ENCODE measurements at regions not wholly inside any gene's neighbourhood (a gene's known extent, or its start where the extent isn't known, plus 50 kb on each side); places are given as distances from the start of the nearest gene placed in this dataset.

DNA sequence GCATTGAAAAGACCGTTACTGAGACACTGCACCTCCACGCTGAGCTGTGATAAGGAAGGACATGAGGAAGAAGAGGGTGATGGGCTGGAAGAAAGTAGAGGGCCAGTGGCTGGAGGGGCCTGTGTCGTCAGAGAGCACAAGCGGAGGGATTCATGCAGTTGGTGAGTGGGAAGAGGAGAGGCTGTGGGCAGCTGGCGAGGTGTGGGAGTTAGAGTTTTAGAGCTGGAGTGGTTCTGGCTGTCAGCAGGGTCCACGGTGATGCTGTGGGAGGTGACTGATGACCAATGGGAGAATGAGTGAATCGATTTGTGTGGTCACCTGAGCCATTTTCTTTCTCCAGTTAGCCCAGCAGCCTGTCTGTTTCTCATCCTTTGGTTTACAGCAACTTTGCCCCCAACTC is 66.2 kb upstream of the SLC2A1 start (continued):
- TF ChIP-seq, protein P1, sequence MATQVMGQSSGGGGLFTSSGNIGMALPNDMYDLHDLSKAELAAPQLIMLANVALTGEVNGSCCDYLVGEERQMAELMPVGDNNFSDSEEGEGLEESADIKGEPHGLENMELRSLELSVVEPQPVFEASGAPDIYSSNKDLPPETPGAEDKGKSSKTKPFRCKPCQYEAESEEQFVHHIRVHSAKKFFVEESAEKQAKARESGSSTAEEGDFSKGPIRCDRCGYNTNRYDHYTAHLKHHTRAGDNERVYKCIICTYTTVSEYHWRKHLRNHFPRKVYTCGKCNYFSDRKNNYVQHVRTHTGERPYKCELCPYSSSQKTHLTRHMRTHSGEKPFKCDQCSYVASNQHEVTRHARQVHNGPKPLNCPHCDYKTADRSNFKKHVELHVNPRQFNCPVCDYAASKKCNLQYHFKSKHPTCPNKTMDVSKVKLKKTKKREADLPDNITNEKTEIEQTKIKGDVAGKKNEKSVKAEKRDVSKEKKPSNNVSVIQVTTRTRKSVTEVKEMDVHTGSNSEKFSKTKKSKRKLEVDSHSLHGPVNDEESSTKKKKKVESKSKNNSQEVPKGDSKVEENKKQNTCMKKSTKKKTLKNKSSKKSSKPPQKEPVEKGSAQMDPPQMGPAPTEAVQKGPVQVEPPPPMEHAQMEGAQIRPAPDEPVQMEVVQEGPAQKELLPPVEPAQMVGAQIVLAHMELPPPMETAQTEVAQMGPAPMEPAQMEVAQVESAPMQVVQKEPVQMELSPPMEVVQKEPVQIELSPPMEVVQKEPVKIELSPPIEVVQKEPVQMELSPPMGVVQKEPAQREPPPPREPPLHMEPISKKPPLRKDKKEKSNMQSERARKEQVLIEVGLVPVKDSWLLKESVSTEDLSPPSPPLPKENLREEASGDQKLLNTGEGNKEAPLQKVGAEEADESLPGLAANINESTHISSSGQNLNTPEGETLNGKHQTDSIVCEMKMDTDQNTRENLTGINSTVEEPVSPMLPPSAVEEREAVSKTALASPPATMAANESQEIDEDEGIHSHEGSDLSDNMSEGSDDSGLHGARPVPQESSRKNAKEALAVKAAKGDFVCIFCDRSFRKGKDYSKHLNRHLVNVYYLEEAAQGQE (IDR thresholded peaks at IDR 0.05; ENCODE audit: unreplicated experiment) = no peak
- TF ChIP-seq STAT1 (IDR thresholded peaks at IDR 0.05; ENCODE audit: unreplicated experiment) (no peak), CREB1 (CRISPR knock-in tag; IDR thresholded peaks at IDR 0.05; ENCODE audit: low read depth) (no peak)
- TF ChIP-seq, protein P2, sequence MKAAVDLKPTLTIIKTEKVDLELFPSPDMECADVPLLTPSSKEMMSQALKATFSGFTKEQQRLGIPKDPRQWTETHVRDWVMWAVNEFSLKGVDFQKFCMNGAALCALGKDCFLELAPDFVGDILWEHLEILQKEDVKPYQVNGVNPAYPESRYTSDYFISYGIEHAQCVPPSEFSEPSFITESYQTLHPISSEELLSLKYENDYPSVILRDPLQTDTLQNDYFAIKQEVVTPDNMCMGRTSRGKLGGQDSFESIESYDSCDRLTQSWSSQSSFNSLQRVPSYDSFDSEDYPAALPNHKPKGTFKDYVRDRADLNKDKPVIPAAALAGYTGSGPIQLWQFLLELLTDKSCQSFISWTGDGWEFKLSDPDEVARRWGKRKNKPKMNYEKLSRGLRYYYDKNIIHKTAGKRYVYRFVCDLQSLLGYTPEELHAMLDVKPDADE (IDR thresholded peaks at IDR 0.05) = no peak

DNA sequence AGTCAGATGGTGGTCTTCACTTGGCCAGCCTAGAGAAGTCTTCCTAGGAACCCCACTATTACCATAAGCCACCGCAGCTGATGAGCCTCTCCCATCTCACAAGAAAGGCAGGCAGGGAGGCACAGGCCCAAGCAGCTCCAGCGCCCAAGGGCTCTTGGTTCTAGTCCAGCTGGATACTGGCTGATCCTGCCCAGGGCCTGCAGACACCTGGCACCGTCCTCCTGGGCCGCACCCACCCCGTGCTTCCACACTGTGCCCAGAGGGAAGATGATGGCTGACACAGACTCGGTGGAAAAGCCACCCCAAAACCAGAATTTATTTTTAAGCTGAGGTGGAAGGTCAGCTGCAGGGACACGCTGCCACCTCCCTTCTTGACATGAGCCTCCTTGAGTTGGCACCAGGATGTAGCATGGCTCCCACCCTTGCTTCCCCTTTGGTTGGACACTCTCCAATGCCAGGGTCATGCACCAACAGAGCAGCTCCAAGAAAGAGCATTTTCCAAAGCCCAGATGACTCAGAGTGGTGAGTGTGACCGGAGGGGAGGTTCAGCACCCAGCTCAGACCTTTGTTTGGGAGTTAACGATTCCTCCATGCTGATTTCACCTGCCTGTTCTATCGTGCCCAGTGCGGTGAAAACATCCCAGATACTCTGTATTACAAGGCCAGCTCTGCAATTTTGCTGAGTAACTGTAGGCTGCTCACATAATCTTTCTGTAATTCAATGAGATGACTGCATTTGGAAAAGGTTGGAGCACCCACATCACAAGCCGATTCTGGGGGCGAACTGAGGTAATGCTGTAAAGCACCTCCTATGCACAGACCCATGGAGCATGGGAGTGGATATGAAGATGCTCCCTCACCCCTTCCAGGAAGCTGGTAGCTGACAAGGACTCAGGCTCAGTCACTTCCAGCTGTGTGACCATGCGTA is 63.1 kb upstream of the SLC2A1 start:
- ATAC-seq (no peak), DNase-seq (ENCODE audit: low spot score) (no peak)
- Histone ChIP-seq H3K4me2 (no peak overlapping the region), H3K36me3 (ENCODE audit: insufficient read depth) (no peaks in the 10 kb centered on the region), H3K79me2 (replicated peaks; ENCODE audit: insufficient read depth) (no peaks in the 10 kb centered on the region), H3K27me3 (ENCODE audit: insufficient read depth) (no peaks in the 10 kb centered on the region), H3F3A (replicated peaks; ENCODE audit: low read depth) (no peaks in the 10 kb centered on the region), H3K4me1 (ENCODE audit: insufficient read depth) (no peaks in the 10 kb centered on the region), H2AFZ (no peak overlapping the region), H4K20me1 (replicated peaks; ENCODE audit: insufficient read depth) (no peaks in the 10 kb centered on the region), H3K9me2 (ENCODE audit: insufficient read depth) (peaks cover 7% of the 10 kb centered on the region; the same call in 1 of the 2 replicates), H3K27ac (ENCODE audit: low read depth) (no peak overlapping the region), H3K4me3 (no peak overlapping the region)
- no peaks in the 10 kb centered on the region for H3K9me3 Mint-ChIP-seq
- peaks cover 4% of the 10 kb centered on the region for H3K27me3 Mint-ChIP-seq (ENCODE audit: insufficient read depth, low read depth, poor library complexity)
- H3K27ac Mint-ChIP-seq = no peak overlapping the region
- no peaks in the 10 kb centered on the region for H3K4me1 Mint-ChIP-seq
- no peaks in the 10 kb centered on the region for H3K36me3 Mint-ChIP-seq (ENCODE audit: low read depth)
- H3K4me3 Mint-ChIP-seq = no peak overlapping the region
- TF ChIP-seq EZH2phosphoT487 (IDR thresholded peaks at IDR 0.05; ENCODE audit: unreplicated experiment) = no peak
- TF ChIP-seq POLR2AphosphoS5 (IDR thresholded peaks at IDR 0.05; ENCODE audit: low read depth) = no peak
- TF ChIP-seq NANOG (IDR thresholded peaks at IDR 0.05; ENCODE audit: borderline replicate concordance) = no peak
- TF ChIP-seq, protein P3, sequence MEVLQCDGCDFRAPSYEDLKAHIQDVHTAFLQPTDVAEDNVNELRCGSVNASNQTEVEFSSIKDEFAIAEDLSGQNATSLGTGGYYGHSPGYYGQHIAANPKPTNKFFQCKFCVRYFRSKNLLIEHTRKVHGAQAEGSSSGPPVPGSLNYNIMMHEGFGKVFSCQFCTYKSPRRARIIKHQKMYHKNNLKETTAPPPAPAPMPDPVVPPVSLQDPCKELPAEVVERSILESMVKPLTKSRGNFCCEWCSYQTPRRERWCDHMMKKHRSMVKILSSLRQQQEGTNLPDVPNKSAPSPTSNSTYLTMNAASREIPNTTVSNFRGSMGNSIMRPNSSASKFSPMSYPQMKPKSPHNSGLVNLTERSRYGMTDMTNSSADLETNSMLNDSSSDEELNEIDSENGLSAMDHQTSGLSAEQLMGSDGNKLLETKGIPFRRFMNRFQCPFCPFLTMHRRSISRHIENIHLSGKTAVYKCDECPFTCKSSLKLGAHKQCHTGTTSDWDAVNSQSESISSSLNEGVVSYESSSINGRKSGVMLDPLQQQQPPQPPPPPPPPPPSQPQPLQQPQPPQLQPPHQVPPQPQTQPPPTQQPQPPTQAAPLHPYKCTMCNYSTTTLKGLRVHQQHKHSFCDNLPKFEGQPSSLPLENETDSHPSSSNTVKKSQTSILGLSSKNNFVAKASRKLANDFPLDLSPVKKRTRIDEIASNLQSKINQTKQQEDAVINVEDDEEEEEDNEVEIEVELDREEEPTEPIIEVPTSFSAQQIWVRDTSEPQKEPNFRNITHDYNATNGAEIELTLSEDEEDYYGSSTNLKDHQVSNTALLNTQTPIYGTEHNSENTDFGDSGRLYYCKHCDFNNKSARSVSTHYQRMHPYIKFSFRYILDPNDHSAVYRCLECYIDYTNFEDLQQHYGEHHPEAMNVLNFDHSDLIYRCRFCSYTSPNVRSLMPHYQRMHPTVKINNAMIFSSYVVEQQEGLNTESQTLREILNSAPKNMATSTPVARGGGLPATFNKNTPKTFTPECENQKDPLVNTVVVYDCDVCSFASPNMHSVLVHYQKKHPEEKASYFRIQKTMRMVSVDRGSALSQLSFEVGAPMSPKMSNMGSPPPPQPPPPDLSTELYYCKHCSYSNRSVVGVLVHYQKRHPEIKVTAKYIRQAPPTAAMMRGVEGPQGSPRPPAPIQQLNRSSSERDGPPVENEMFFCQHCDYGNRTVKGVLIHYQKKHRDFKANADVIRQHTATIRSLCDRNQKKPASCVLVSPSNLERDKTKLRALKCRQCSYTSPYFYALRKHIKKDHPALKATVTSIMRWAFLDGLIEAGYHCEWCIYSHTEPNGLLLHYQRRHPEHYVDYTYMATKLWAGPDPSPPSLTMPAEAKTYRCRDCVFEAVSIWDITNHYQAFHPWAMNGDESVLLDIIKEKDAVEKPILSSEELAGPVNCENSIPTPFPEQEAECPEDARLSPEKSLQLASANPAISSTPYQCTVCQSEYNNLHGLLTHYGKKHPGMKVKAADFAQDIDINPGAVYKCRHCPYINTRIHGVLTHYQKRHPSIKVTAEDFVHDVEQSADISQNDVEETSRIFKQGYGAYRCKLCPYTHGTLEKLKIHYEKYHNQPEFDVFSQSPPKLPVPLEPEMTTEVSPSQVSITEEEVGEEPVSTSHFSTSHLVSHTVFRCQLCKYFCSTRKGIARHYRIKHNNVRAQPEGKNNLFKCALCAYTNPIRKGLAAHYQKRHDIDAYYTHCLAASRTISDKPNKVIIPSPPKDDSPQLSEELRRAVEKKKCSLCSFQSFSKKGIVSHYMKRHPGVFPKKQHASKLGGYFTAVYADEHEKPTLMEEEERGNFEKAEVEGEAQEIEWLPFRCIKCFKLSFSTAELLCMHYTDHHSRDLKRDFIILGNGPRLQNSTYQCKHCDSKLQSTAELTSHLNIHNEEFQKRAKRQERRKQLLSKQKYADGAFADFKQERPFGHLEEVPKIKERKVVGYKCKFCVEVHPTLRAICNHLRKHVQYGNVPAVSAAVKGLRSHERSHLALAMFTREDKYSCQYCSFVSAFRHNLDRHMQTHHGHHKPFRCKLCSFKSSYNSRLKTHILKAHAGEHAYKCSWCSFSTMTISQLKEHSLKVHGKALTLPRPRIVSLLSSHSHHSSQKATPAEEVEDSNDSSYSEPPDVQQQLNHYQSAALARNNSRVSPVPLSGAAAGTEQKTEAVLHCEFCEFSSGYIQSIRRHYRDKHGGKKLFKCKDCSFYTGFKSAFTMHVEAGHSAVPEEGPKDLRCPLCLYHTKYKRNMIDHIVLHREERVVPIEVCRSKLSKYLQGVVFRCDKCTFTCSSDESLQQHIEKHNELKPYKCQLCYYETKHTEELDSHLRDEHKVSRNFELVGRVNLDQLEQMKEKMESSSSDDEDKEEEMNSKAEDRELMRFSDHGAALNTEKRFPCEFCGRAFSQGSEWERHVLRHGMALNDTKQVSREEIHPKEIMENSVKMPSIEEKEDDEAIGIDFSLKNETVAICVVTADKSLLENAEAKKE (CRISPR knock-in tag; IDR thresholded peaks at IDR 0.05) = no peak
- TF ChIP-seq, protein P2 (IDR thresholded peaks at IDR 0.05) = no peak
